ENCODE measurements at regions not wholly inside any gene's neighbourhood (a gene's known extent, or its start where the extent isn't known, plus 50 kb on each side); places are given as distances from the start of the nearest gene placed in this dataset.

DNA sequence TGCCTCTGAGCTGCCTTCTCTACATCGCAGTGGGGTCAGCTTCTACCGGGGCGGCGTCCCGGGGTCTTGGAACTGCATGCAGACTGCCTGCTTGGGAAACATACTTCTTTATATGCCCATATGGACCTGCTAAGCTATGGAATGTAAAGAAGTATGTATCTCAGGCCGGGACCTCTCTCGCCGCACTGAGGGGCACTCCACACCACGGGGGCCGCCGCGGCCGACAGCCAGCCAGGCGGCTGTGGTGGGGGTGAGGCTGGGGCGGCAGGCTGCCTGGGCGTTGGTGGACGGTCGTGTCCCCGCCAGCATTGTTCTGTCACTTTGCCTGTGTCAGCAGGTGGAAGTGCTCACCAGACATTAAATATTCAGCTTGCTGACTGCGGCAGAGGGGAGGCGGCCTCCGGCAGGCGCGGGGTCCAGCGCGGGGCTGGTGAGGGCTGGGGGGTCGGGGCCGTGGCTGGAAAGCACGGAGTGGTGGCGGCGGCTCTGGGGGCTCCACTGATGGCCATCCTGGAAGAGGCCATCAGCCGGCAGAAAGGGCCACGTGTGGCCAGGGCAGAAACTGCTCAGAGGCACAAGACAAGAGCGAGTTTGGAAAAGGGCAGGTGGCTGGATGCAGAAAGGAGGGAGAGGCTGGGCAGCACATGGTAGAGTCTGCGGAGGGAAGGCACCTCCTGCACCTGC, 78.6 kb upstream of the GATA5 start:
- DNase-seq (ENCODE audit: low spot score) (no peak), ATAC-seq (no peak)
- H3K4me1 Mint-ChIP-seq, result peaks cover 9% of the 10 kb centered on the region; the same call in 1 of the 2 replicates
- TF ChIP-seq SMAD3 (CRISPR knock-in tag; IDR thresholded peaks at IDR 0.05; ENCODE audit: borderline replicate concordance), result no peak
- H3K27me3 Mint-ChIP-seq (ENCODE audit: low read depth), result peaks cover 20% of the 10 kb centered on the region
- POLR2A ChIA-PET, result no interaction called here
- H3K36me3 Mint-ChIP-seq, result no peaks in the 10 kb centered on the region
- H3K27ac Mint-ChIP-seq, result no peak overlapping the region
- CTCF ChIA-PET, result interaction anchor here (0.6 to 0.7 kb wide), 3 partner anchors 18 to 264 kb away, joined by 3 to 4 read pairs (median 3); no protein-coding TSS in a partner anchor
- no peaks in the 10 kb centered on the region for H3K9me3 Mint-ChIP-seq
- H3K4me3 Mint-ChIP-seq, result no peak overlapping the region

DNA sequence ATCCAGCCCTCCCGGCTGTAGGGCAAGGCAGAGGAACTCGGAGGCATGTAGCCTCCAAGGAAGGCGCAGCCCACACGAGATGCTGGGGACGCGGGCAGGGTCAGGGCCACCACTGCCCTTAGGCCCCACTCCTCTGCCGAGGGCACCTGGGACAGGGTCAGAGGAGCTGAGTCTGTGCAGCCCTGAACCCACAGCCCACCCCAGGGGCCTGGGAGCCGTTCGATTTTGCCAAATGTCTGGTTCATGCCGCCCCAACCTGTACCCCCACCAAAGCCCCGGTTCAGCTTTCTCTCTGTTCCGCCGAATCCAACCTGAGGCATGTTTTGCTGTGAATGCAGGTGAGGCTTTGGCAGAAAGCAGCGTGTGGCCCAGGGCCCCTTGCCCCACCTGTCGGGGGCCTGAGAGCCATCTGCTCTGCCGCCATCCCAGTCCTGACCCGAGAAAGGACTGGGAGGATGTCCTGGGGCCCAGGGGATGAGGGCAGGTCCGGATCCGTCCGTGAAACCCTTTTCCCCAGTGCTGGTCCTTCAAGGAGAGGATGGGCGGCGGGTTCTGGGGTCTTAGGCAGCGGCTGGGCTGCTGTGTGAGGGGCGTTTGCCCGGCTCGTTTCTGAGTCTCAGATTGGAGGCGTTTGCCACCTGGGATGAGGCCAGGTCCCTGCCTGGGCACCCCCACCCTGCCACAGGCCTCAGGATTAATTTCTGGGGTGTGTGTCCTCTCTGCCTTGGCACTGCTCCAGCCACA, 79.3 kb upstream of the GATA5 start:
- H3K9me3 Mint-ChIP-seq, result no peaks in the 10 kb centered on the region
- H3K4me1 Mint-ChIP-seq, result peaks cover 9% of the 10 kb centered on the region; the same call in 1 of the 2 replicates
- H3K4me3 Mint-ChIP-seq, result no peak overlapping the region
- DNase-seq (ENCODE audit: low spot score) (no peak), ATAC-seq (no peak)
- POLR2A ChIA-PET, result no interaction called here
- H3K36me3 Mint-ChIP-seq, result no peaks in the 10 kb centered on the region
- no peak overlapping the region for H3K27ac Mint-ChIP-seq
- TF ChIP-seq PREB (CRISPR knock-in tag; IDR thresholded peaks at IDR 0.05; ENCODE audit: borderline replicate concordance) (no peak), ZNF232 (CRISPR knock-in tag; IDR thresholded peaks at IDR 0.05) (no peak), ZNF396 (CRISPR knock-in tag; IDR thresholded peaks at IDR 0.05; ENCODE audit: borderline replicate concordance) (no peak), FOXP1 (CRISPR knock-in tag; IDR thresholded peaks at IDR 0.05; ENCODE audit: borderline replicate concordance) (no peak), SMAD3 (CRISPR knock-in tag; IDR thresholded peaks at IDR 0.05; ENCODE audit: borderline replicate concordance) (no peak), GTF2I (CRISPR knock-in tag; conservative IDR thresholded peaks at IDR 0.05) (no peak), ZNF317 (CRISPR knock-in tag; IDR thresholded peaks at IDR 0.05; ENCODE audit: borderline replicate concordance, low read depth) (no peak)
- peaks cover 20% of the 10 kb centered on the region for H3K27me3 Mint-ChIP-seq (ENCODE audit: low read depth)
- CTCF ChIA-PET, result interaction anchor here (0.9 to 1.4 kb wide), 2 partner anchors 21 to 55 kb away, joined by 3 to 5 read pairs; no protein-coding TSS in a partner anchor

DNA sequence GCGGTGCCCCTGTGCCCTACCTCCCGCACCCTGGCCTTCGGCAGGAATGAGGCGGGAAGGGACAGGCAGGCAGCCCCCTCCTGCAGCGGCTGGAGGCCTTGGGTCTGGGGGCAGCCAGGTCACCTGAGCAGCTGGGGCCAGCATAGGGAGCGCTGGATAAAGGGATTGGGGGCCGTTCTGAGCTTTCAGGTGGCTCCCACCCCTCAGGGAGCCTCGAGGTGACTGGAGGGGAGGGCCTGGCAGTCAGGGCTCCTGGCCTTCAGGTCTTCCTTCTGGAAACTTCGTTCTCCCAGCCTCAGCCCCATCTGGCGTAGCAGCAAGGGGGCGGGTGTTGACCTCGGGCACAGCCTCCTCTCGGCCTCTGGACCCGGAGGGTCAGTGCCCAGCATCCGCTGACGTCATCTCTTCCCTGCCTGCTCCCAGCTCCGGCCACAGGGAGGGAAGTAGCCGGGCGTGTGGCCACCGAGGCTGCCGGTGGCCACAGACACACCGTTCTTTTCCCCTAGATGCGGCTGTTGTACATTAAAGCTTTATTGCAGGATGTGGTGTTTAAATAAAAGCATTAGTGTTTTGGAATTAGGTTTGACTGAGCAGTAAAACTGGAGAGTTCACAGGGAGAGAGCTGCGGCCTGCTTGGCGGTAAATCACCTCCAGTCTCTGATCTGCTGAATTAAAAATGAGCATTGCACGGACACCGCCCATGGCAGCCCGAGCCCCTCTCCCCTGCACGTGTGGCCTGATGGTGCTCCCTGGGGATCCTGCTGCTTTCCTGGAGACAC, 80.0 kb upstream of the GATA5 start:
- Mint-ChIP-seq H3K4me1 (peaks cover 6% of the 10 kb centered on the region; the same call in 1 of the 2 replicates), H3K27me3 (ENCODE audit: low read depth) (peaks cover 15% of the 10 kb centered on the region), H3K9me3 (no peaks in the 10 kb centered on the region), H3K4me3 (no peak overlapping the region), H3K27ac (no peak overlapping the region), H3K36me3 (no peaks in the 10 kb centered on the region)
- no peak for TF ChIP-seq ZSCAN18 (CRISPR knock-in tag; IDR thresholded peaks at IDR 0.05)
- TF ChIP-seq FOXJ3 (CRISPR knock-in tag; IDR thresholded peaks at IDR 0.05; ENCODE audit: borderline replicate concordance), result no peak
- no peak for TF ChIP-seq ZNF396 (CRISPR knock-in tag; IDR thresholded peaks at IDR 0.05; ENCODE audit: borderline replicate concordance)
- no peak for TF ChIP-seq ZNF416 (CRISPR knock-in tag; IDR thresholded peaks at IDR 0.05)
- TF ChIP-seq NR3C1 (CRISPR knock-in tag; conservative IDR thresholded peaks at IDR 0.05; ENCODE audit: low read depth), result no peak
- TF ChIP-seq ZBTB43 (CRISPR knock-in tag; IDR thresholded peaks at IDR 0.05), result no peak
- POLR2A ChIA-PET, result no interaction called here
- no peak for ATAC-seq
- CTCF ChIA-PET, result interaction anchor here (0.9 to 1.4 kb wide), 3 partner anchors 21 to 61 kb away, joined by 3 to 5 read pairs (median 4); no protein-coding TSS in a partner anchor
- no peak for DNase-seq (ENCODE audit: low spot score)
